Lower lobe of right lung (tissue), 2 donors: ENCODE measurements at regions not wholly inside any gene's neighbourhood (a gene's known extent, or its start where the extent isn't known, plus 50 kb on each side); places are given as distances from the start of the nearest gene placed in this dataset.

ENCODE experiments used
- ATAC-seq, 2 donors: fragments of 200-7000 bp; cut with Tn5 transposase; one replicate each; pipeline ENCODE4 v1.9.1; 2020 to 2022; ENCODE audit warnings: mild to moderate bottlenecking in 2 of 2, moderate library complexity in 2 of 2
- DNase-seq: peaks from one replicate; pipeline ENCODE4 v3.0.0-alpha.2; 2020
- H3K27ac ChIP-seq: fragments of 200-600 bp; one replicate; pipeline ENCODE4 v1.8.0; 2022
- H3K27me3 ChIP-seq: fragments of 200-600 bp; one replicate; pipeline ENCODE4 v1.8.0; 2022; ENCODE audit warnings: low read depth
- H3K36me3 ChIP-seq: fragments of 200-600 bp; one replicate; pipeline ENCODE4 v1.8.0; 2022; ENCODE audit warnings: mild to moderate bottlenecking
- H3K4me1 ChIP-seq: fragments of 200-600 bp; one replicate; pipeline ENCODE4 v1.8.0; 2022
- H3K4me3 ChIP-seq: fragments of 200-600 bp; one replicate; pipeline ENCODE4 v1.8.0; 2022; ENCODE audit warnings: mild to moderate bottlenecking
- H3K9me3 ChIP-seq: fragments of 200-600 bp; one replicate; pipeline ENCODE4 v1.8.0; 2022
- CTCF ChIP-seq: fragments of 200-600 bp; IDR thresholded peaks from one replicate; pipeline ENCODE4 v1.8.0; 2022; ENCODE audit warnings: antibody characterized with exemption, mild to moderate bottlenecking
- intact Hi-C: fragments of 100-400 bp; cut with DNase I; formaldehyde crosslinking; loops from one replicate; pipeline ENCODE4 v1.11.0; 2022
- donor health status: DM: no; HTN: yes; CAD: no; lungs with severe emphysema.

DNA sequence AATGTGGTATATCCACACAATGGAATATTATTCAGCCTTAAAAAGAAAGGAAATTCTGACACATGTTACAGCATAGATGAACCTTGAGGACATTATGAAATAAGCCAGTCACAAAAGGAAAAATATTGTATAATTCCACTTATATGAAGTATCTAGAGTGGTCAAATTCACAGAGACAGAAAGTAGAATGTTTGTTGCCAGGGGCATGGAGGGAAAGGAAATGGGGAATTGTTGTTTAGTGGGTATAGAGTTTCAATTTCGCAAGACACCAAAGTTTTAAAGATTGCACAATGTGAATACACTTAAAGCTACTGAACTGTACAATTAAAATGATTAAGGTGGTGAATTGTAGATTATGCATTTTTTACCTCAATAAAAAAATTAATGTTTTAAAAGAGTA is 92.9 kb downstream of the TXNL1 start:
- ATAC-seq, result no peak
- Histone ChIP-seq H3K4me1 (no peaks in the 10 kb centered on the region), H3K27ac (no peak overlapping the region), H3K27me3 (no peaks in the 10 kb centered on the region), H3K4me3 (no peak overlapping the region), H3K9me3 (no peaks in the 10 kb centered on the region), H3K36me3 (no peaks in the 10 kb centered on the region)
- intact Hi-C loops, result no loop called here
- TF ChIP-seq CTCF, result no peak
- DNase-seq, result no peak

DNA sequence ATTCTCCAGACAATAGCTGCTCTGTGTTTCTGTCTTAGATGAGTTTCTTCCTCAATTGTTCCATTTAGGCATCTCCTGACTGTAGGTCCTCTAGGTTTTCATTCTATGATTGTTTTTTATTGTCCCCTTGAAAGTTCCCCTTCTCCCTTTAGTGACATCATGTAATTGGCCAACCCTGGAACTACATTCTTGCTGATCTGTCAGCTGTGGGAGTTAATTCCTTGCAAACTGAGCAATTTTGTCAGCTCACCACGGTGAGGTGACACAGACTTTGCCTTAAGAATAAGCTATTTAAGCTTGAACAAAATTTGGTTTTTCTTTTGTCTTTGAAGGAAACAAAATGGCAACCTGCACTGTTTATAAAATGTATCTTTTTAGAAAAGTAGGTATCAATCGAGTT is 95.9 kb downstream of the TXNL1 start:
- Histone ChIP-seq H3K4me3 (no peak overlapping the region), H3K27me3 (no peaks in the 10 kb centered on the region), H3K4me1 (no peaks in the 10 kb centered on the region), H3K9me3 (no peaks in the 10 kb centered on the region), H3K36me3 (no peaks in the 10 kb centered on the region), H3K27ac (no peak overlapping the region)
- intact Hi-C loops, result no loop called here
- no peak for DNase-seq
- TF ChIP-seq CTCF, result no peak
- ATAC-seq, result no peak

- Histone ChIP-seq H3K36me3 (no peaks in the 10 kb centered on the region), H3K9me3 (no peaks in the 10 kb centered on the region), H3K4me1 (no peaks in the 10 kb centered on the region), H3K4me3 (no peak overlapping the region), H3K27ac (no peak overlapping the region), H3K27me3 (no peaks in the 10 kb centered on the region)
- ATAC-seq (no peak), DNase-seq (no peak)
- intact Hi-C loops, result no loop called here
- no peak for TF ChIP-seq CTCF
These were observed 96.6 kb downstream of the TXNL1 start for GRCh38 chr18:56541793-56542192.

DNA sequence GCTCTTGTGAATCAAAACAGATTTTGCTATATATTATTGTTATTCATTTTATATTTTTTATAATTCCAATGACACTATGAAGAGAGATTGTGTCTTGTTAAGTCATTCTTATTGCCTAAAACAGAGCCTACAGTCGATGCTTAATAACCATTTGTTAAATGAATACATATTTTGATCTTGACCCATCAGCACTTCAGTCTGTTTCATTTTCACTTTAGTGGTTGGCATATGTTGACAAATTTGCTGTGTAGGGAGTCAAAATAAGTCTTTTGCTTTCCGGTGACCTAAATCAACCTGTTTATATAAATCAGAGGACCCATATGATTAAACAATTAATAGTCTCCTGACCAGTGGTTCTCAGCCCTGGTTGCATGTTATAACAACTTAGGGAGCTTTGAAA is 97.1 kb downstream of the TXNL1 start:
- no peak overlapping the region for H3K4me3 ChIP-seq
- no peak for TF ChIP-seq CTCF
- no peaks in the 10 kb centered on the region for H3K27me3 ChIP-seq
- no peaks in the 10 kb centered on the region for H3K36me3 ChIP-seq
- intact Hi-C loops, result no loop called here
- H3K4me1 ChIP-seq, result no peaks in the 10 kb centered on the region
- DNase-seq (no peak), ATAC-seq (no peak)
- H3K9me3 ChIP-seq, result no peaks in the 10 kb centered on the region
- H3K27ac ChIP-seq, result no peak overlapping the region

- no peak for TF ChIP-seq CTCF
- Histone ChIP-seq H3K27ac (no peak overlapping the region), H3K9me3 (no peaks in the 10 kb centered on the region), H3K4me3 (no peak overlapping the region), H3K27me3 (no peaks in the 10 kb centered on the region), H3K36me3 (no peaks in the 10 kb centered on the region), H3K4me1 (no peaks in the 10 kb centered on the region)
- intact Hi-C loops, result no loop called here
- ATAC-seq, result no peak
- no peak for DNase-seq
These were observed 99.6 kb downstream of the TXNL1 start for GRCh38 chr18:56538746-56539145.
